OCI-LY1 (cell line): ENCODE measurements at regions not wholly inside any gene's neighbourhood (a gene's known extent, or its start where the extent isn't known, plus 50 kb on each side); places are given as distances from the start of the nearest gene placed in this dataset.
"Not testable (repeated sequence)": the region's sequence is repeated elsewhere in the genome, so short reads cannot be mapped to it uniquely, and the experiment has no call there.

Experiments
- CTCF ChIP-seq: fragments of 200-600 bp; sonication (generic), shearing (Covaris generic); IDR thresholded peaks from 2 replicates; pipeline ENCODE4 v1.5.1; 2017; ENCODE audit warnings: mild to moderate bottlenecking, antibody characterized with exemption, low read length, moderate library complexity, mixed read lengths
- EZH2 ChIP-seq: fragments of 200-600 bp; sonication (generic), shearing (Covaris generic); IDR thresholded peaks from 2 replicates; pipeline ENCODE4 v1.8.0; 2017; ENCODE audit warnings: borderline replicate concordance, mixed run types, mild to moderate bottlenecking, antibody characterized with exemption, low read length, moderate library complexity, mixed read lengths

GRCh38 chr21:27996906-27997305 is 995.8 kb downstream of the LTN1 start:
- TF ChIP-seq CTCF, EZH2: not testable (repeated sequence)
